ENCODE measurements at regions not wholly inside any gene's neighbourhood (a gene's known extent, or its start where the extent isn't known, plus 50 kb on each side); places are given as distances from the start of the nearest gene placed in this dataset.

GRCh38 chr4:14580061-14580460, 422.2 kb upstream of the CPEB2 start:
- H3K36me3 Mint-ChIP-seq (ENCODE audit: insufficient read depth) = no peaks in the 10 kb centered on the region
- H3K4me1 Mint-ChIP-seq = no peaks in the 10 kb centered on the region
- DNase-seq (ENCODE audit: low spot score in 2 of 2) (no peak), ATAC-seq (replicated peaks; ENCODE audit: extremely low read depth, poor library complexity, severe bottlenecking) (no peak)
- H3K4me3 Mint-ChIP-seq = no peak overlapping the region
- no peaks in the 10 kb centered on the region for H3K27me3 Mint-ChIP-seq
- peaks cover 6% of the 10 kb centered on the region for H3K9me3 Mint-ChIP-seq
- H3K27ac Mint-ChIP-seq (ENCODE audit: low read depth) = no peak overlapping the region

- Mint-ChIP-seq H3K4me1 (no peaks in the 10 kb centered on the region), H3K9me3 (peaks cover 16% of the 10 kb centered on the region), H3K4me3 (no peak overlapping the region), H3K27me3 (no peaks in the 10 kb centered on the region), H3K27ac (ENCODE audit: low read depth) (no peak overlapping the region), H3K36me3 (ENCODE audit: insufficient read depth) (peaks cover 3% of the 10 kb centered on the region)
- DNase-seq (ENCODE audit: low spot score in 2 of 2) (no peak), ATAC-seq (replicated peaks; ENCODE audit: extremely low read depth, poor library complexity, severe bottlenecking) (no peak)
Measured at GRCh38 chr4:14581741-14582140, 420.5 kb upstream of the CPEB2 start.

GRCh38 chr4:14582677-14583076, 419.6 kb upstream of the CPEB2 start:
- Mint-ChIP-seq H3K27ac (ENCODE audit: low read depth) (no peak overlapping the region), H3K27me3 (no peaks in the 10 kb centered on the region), H3K9me3 (peaks cover 16% of the 10 kb centered on the region), H3K36me3 (ENCODE audit: insufficient read depth) (peaks cover 3% of the 10 kb centered on the region), H3K4me1 (no peaks in the 10 kb centered on the region), H3K4me3 (no peak overlapping the region)
- DNase-seq (ENCODE audit: low spot score in 2 of 2) = no peak
- ATAC-seq (replicated peaks; ENCODE audit: extremely low read depth, poor library complexity, severe bottlenecking) = no peak

- H3K9me3 Mint-ChIP-seq = peaks cover 16% of the 10 kb centered on the region
- no peaks in the 10 kb centered on the region for H3K4me1 Mint-ChIP-seq
- no peak overlapping the region for H3K4me3 Mint-ChIP-seq
- peaks cover 3% of the 10 kb centered on the region for H3K36me3 Mint-ChIP-seq (ENCODE audit: insufficient read depth)
- H3K27ac Mint-ChIP-seq (ENCODE audit: low read depth) = no peak overlapping the region
- ATAC-seq (replicated peaks; ENCODE audit: extremely low read depth, poor library complexity, severe bottlenecking) (no peak), DNase-seq (ENCODE audit: low spot score in 2 of 2) (no peak)
- H3K27me3 Mint-ChIP-seq = no peaks in the 10 kb centered on the region
Measured at GRCh38 chr4:14583331-14583730, 418.9 kb upstream of the CPEB2 start.

GRCh38 chr4:14583752-14584151, 418.5 kb upstream of the CPEB2 start:
- Mint-ChIP-seq H3K36me3 (ENCODE audit: insufficient read depth) (peaks cover 3% of the 10 kb centered on the region), H3K9me3 (peaks cover 16% of the 10 kb centered on the region)

GRCh38 chr4:14592950-14593349, 409.3 kb upstream of the CPEB2 start:
- ATAC-seq (replicated peaks; ENCODE audit: extremely low read depth, poor library complexity, severe bottlenecking) (no peak), DNase-seq (ENCODE audit: low spot score in 2 of 2) (no peak)
- Mint-ChIP-seq H3K27me3 (no peaks in the 10 kb centered on the region), H3K36me3 (ENCODE audit: insufficient read depth) (no peaks in the 10 kb centered on the region), H3K9me3 (peaks cover 5% of the 10 kb centered on the region), H3K27ac (ENCODE audit: low read depth) (no peak overlapping the region), H3K4me1 (no peaks in the 10 kb centered on the region), H3K4me3 (no peak overlapping the region)

More at GRCh38 chr4:14583752-14584151, 418.5 kb upstream of the CPEB2 start:
- Mint-ChIP-seq H3K4me1 (no peaks in the 10 kb centered on the region), H3K4me3 (no peak overlapping the region), H3K27me3 (no peaks in the 10 kb centered on the region), H3K27ac (ENCODE audit: low read depth) (no peak overlapping the region)
- no peak for DNase-seq (ENCODE audit: low spot score in 2 of 2)
- ATAC-seq (replicated peaks; ENCODE audit: extremely low read depth, poor library complexity, severe bottlenecking) = no peak

GRCh38 chr4:14596028-14596427, 406.3 kb upstream of the CPEB2 start:
- DNase-seq (ENCODE audit: low spot score in 2 of 2) (no peak), ATAC-seq (replicated peaks; ENCODE audit: extremely low read depth, poor library complexity, severe bottlenecking) (no peak)
- H3K27me3 Mint-ChIP-seq = no peaks in the 10 kb centered on the region
- no peak overlapping the region for H3K4me3 Mint-ChIP-seq
- no peak overlapping the region for H3K27ac Mint-ChIP-seq (ENCODE audit: low read depth)
- peaks cover 7% of the 10 kb centered on the region for H3K9me3 Mint-ChIP-seq
- no peaks in the 10 kb centered on the region for H3K4me1 Mint-ChIP-seq
- no peaks in the 10 kb centered on the region for H3K36me3 Mint-ChIP-seq (ENCODE audit: insufficient read depth)

- DNase-seq (ENCODE audit: low spot score in 2 of 2) = no peak
- Mint-ChIP-seq H3K36me3 (ENCODE audit: insufficient read depth) (no peaks in the 10 kb centered on the region), H3K9me3 (peaks cover 5% of the 10 kb centered on the region), H3K27ac (ENCODE audit: low read depth) (no peak overlapping the region), H3K4me3 (no peak overlapping the region), H3K4me1 (no peaks in the 10 kb centered on the region), H3K27me3 (no peaks in the 10 kb centered on the region)
- no peak for ATAC-seq (replicated peaks; ENCODE audit: extremely low read depth, poor library complexity, severe bottlenecking)
Measured at GRCh38 chr4:14596437-14596836, 405.8 kb upstream of the CPEB2 start.

- H3K9me3 Mint-ChIP-seq = peaks cover 5% of the 10 kb centered on the region
- no peak overlapping the region for H3K4me3 Mint-ChIP-seq
- no peak overlapping the region for H3K27ac Mint-ChIP-seq (ENCODE audit: low read depth)
- H3K27me3 Mint-ChIP-seq = no peaks in the 10 kb centered on the region
- H3K36me3 Mint-ChIP-seq (ENCODE audit: insufficient read depth) = no peaks in the 10 kb centered on the region
- ATAC-seq (replicated peaks; ENCODE audit: extremely low read depth, poor library complexity, severe bottlenecking) = no peak
- DNase-seq (ENCODE audit: low spot score in 2 of 2) = no peak
- H3K4me1 Mint-ChIP-seq = no peaks in the 10 kb centered on the region
Measured at GRCh38 chr4:14596904-14597303, 405.4 kb upstream of the CPEB2 start.

- no peaks in the 10 kb centered on the region for H3K36me3 Mint-ChIP-seq (ENCODE audit: insufficient read depth)
- DNase-seq (ENCODE audit: low spot score in 2 of 2) = no peak
- no peak for ATAC-seq (replicated peaks; ENCODE audit: extremely low read depth, poor library complexity, severe bottlenecking)
- H3K4me3 Mint-ChIP-seq = no peak overlapping the region
- H3K27ac Mint-ChIP-seq (ENCODE audit: low read depth) = no peak overlapping the region
- H3K4me1 Mint-ChIP-seq = no peaks in the 10 kb centered on the region
- H3K9me3 Mint-ChIP-seq = peaks cover 5% of the 10 kb centered on the region
- no peaks in the 10 kb centered on the region for H3K27me3 Mint-ChIP-seq
Measured at GRCh38 chr4:14602206-14602605, 400.1 kb upstream of the CPEB2 start.

- DNase-seq (ENCODE audit: low spot score in 2 of 2) (no peak), ATAC-seq (replicated peaks; ENCODE audit: extremely low read depth, poor library complexity, severe bottlenecking) (no peak)
- no peak overlapping the region for H3K4me3 Mint-ChIP-seq
- no peaks in the 10 kb centered on the region for H3K9me3 Mint-ChIP-seq
- no peaks in the 10 kb centered on the region for H3K36me3 Mint-ChIP-seq (ENCODE audit: insufficient read depth)
- H3K27me3 Mint-ChIP-seq = no peaks in the 10 kb centered on the region
- H3K4me1 Mint-ChIP-seq = no peaks in the 10 kb centered on the region
- no peak overlapping the region for H3K27ac Mint-ChIP-seq (ENCODE audit: low read depth)
Measured at GRCh38 chr4:14607001-14607400, 395.3 kb upstream of the CPEB2 start.

GRCh38 chr4:14607578-14607977, 394.7 kb upstream of the CPEB2 start:
- Mint-ChIP-seq H3K4me3 (no peak overlapping the region), H3K27me3 (no peaks in the 10 kb centered on the region), H3K27ac (ENCODE audit: low read depth) (no peak overlapping the region), H3K9me3 (no peaks in the 10 kb centered on the region), H3K4me1 (no peaks in the 10 kb centered on the region), H3K36me3 (ENCODE audit: insufficient read depth) (no peaks in the 10 kb centered on the region)
- no peak for DNase-seq (ENCODE audit: low spot score in 2 of 2)
- no peak for ATAC-seq (replicated peaks; ENCODE audit: extremely low read depth, poor library complexity, severe bottlenecking)

- Mint-ChIP-seq H3K9me3 (peaks cover 1% of the 10 kb centered on the region), H3K36me3 (ENCODE audit: insufficient read depth) (no peaks in the 10 kb centered on the region), H3K27ac (ENCODE audit: low read depth) (no peak overlapping the region), H3K4me1 (no peaks in the 10 kb centered on the region), H3K27me3 (no peaks in the 10 kb centered on the region), H3K4me3 (no peak overlapping the region)
- ATAC-seq (replicated peaks; ENCODE audit: extremely low read depth, poor library complexity, severe bottlenecking) (no peak), DNase-seq (ENCODE audit: low spot score in 2 of 2) (no peak)
Measured at GRCh38 chr4:14608630-14609029, 393.7 kb upstream of the CPEB2 start.

- Mint-ChIP-seq H3K4me1 (no peaks in the 10 kb centered on the region), H3K27me3 (no peaks in the 10 kb centered on the region), H3K36me3 (ENCODE audit: insufficient read depth) (no peaks in the 10 kb centered on the region), H3K4me3 (no peak overlapping the region), H3K9me3 (peaks cover 5% of the 10 kb centered on the region), H3K27ac (ENCODE audit: low read depth) (no peak overlapping the region)
- DNase-seq (ENCODE audit: low spot score in 2 of 2) (no peak), ATAC-seq (replicated peaks; ENCODE audit: extremely low read depth, poor library complexity, severe bottlenecking) (no peak)
Measured at GRCh38 chr4:14614840-14615239, 387.4 kb upstream of the CPEB2 start.

All from central memory CD8-positive, alpha-beta T cell (primary cell).